Tibial artery (tissue), 4 donors: ENCODE measurements at regions not wholly inside any gene's neighbourhood (a gene's known extent, or its start where the extent isn't known, plus 50 kb on each side); places are given as distances from the start of the nearest gene placed in this dataset.
"Not testable (repeated sequence)": the region's sequence is repeated elsewhere in the genome, so short reads cannot be mapped to it uniquely, and the experiment has no call there.

Experiments used
- DNase-seq, 2 donors: peaks; one replicate each; pipeline ENCODE4 v3.0.0-alpha.2; 2019
- H3K27ac ChIP-seq, 2 donors: fragments of 200-600 bp; sonication (generic) in 1 of 2; 1 replicate in 1 of 2; 2 replicates in 1 of 2; pipeline ENCODE4 v1.5.1; 2018 to 2019; ENCODE audit warnings: mild to moderate bottlenecking in 1 of 2
- H3K27me3 ChIP-seq, 2 donors: fragments of 200-600 bp; sonication (generic) in 1 of 2; one replicate each; pipeline versions ENCODE4 v1.5.1 to v1.6.0; 2016 to 2019
- H3K36me3 ChIP-seq, 3 donors: fragments of 200-600 bp; sonication (generic) in 2 of 3; one replicate each; pipeline ENCODE4 v1.5.1; 2016 to 2019; ENCODE audit warnings: mild to moderate bottlenecking in 2 of 3
- H3K4me1 ChIP-seq, 4 donors: fragments of 200-600 bp; sonication (generic) in 2 of 4; 1 replicate in 3 of 4; 2 replicates in 1 of 4; pipeline ENCODE4 v1.5.1; 2016 to 2019
- H3K4me3 ChIP-seq, 2 donors: fragments of 200-600 bp; sonication (generic) in 1 of 2; 1 replicate in 1 of 2; 2 replicates in 1 of 2; pipeline ENCODE4 v1.5.1; 2018 to 2019; ENCODE audit warnings: mild to moderate bottlenecking in 2 of 2
- H3K9me3 ChIP-seq, 3 donors: fragments of 200-600 bp; sonication (generic) in 1 of 3; one replicate each; pipeline ENCODE4 v1.5.1; 2016 to 2019
- intact Hi-C: fragments of 100-400 bp; cut with DNase I; formaldehyde crosslinking; loops from one replicate; pipeline ENCODE4 v1.15.0; 2023; ENCODE audit warnings: low total_unique reads
- TF ChIP-seq, protein P1 (sequence below), 2 experiments: fragments of 200-600 bp in 1 of 2; fragments of 450-650 bp in 1 of 2; IDR thresholded peaks; one replicate each; pipeline ENCODE4 v1.5.1; 2017 to 2019; ENCODE audit warnings: antibody characterized with exemption in 2 of 2, mild to moderate bottlenecking in 1 of 2, moderate library complexity in 1 of 2

GRCh38 chr6:6869094-6869493 is 238.7 kb upstream of the RREB1 start:
- intact Hi-C loops: no loop called here
- no peaks in the 10 kb centered on the region for H3K27me3 ChIP-seq
- no peaks in the 10 kb centered on the region for H3K36me3 ChIP-seq
- no peaks in the 10 kb centered on the region for H3K9me3 ChIP-seq
- no peak overlapping the region for H3K4me3 ChIP-seq
- no peaks in the 10 kb centered on the region for H3K4me1 ChIP-seq
- TF ChIP-seq, protein P1, sequence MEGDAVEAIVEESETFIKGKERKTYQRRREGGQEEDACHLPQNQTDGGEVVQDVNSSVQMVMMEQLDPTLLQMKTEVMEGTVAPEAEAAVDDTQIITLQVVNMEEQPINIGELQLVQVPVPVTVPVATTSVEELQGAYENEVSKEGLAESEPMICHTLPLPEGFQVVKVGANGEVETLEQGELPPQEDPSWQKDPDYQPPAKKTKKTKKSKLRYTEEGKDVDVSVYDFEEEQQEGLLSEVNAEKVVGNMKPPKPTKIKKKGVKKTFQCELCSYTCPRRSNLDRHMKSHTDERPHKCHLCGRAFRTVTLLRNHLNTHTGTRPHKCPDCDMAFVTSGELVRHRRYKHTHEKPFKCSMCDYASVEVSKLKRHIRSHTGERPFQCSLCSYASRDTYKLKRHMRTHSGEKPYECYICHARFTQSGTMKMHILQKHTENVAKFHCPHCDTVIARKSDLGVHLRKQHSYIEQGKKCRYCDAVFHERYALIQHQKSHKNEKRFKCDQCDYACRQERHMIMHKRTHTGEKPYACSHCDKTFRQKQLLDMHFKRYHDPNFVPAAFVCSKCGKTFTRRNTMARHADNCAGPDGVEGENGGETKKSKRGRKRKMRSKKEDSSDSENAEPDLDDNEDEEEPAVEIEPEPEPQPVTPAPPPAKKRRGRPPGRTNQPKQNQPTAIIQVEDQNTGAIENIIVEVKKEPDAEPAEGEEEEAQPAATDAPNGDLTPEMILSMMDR (IDR thresholded peaks at IDR 0.05): no peak
- DNase-seq: no peak
- H3K27ac ChIP-seq: no peak overlapping the region

DNA sequence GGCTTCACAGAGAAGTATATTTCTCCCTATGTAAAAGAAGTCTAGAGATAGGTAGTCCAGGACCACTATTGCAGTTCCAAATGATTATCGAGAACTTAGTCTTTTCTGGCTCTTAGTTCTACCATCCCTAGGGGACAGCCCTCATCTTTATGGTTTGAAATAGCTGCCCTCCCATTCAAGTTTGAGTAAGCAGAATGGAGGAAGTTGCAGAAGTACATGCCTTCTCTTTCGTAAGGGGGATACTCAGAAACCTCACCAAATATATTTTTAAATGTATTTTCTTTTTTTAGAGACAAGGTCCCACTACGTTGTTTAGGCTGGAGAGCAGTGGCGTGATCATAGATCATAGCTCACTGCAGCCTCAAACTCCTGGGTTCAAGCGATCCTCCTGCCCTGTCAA is 236.8 kb upstream of the RREB1 start:
- H3K9me3 ChIP-seq: no peaks in the 10 kb centered on the region

DNA sequence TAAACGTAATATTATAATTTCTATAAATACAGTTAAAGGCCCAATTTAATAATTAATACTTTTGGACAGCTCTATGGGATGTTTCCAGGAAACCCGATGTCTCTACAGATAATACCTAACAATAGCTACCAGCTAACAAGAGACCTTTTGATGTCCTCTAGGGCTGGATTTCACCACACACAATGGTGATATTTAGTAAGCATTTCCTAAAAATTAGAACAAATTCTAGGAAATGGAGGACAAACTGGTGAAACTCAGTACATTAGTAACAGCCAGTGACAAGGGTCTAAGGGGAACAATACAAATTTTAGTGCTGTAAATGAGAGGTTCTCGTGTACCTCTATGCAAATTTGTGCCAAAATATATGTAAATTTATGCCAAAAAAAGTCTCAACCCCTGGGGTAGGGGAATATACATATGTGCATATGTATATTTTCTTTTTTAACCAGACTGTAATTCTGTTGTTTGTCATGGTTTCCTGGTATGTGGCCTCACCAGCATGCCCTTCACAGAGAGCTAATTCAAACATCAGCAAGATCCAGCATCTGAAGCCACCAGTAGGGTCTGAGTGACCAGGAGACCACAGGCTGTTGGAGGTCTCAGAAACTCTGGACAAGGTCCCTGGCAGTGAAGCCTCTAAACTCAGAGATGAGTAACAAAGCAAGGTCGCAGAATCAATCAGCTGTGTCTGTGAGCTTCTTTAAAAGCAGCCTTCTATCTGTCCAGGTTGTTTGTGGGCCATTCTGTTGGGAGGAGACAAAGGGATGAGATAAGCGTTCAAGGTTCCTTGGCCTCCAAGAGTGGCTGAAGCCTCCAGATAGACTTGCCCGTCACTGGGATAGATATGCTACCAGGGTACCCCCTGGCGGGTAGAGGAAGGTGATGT is 235.1 kb upstream of the RREB1 start:
- no peak for DNase-seq
- Histone ChIP-seq H3K27me3 (no peaks in the 10 kb centered on the region), H3K4me1 (no peaks in the 10 kb centered on the region), H3K36me3 (no peaks in the 10 kb centered on the region), H3K4me3 (no peak overlapping the region), H3K9me3 (no peaks in the 10 kb centered on the region), H3K27ac (no peak overlapping the region)
- TF ChIP-seq, protein P1 (IDR thresholded peaks at IDR 0.05): no peak
- intact Hi-C loops: no loop called here

More for the DNA sequence above, 236.8 kb upstream of the RREB1 start:
- TF ChIP-seq, protein P1 (IDR thresholded peaks at IDR 0.05): no peak
- Histone ChIP-seq H3K4me3 (no peak overlapping the region), H3K36me3 (no peaks in the 10 kb centered on the region), H3K27me3 (no peaks in the 10 kb centered on the region), H3K27ac (no peak overlapping the region), H3K4me1 (no peaks in the 10 kb centered on the region)
- DNase-seq: no peak
- intact Hi-C loops: no loop called here

DNA sequence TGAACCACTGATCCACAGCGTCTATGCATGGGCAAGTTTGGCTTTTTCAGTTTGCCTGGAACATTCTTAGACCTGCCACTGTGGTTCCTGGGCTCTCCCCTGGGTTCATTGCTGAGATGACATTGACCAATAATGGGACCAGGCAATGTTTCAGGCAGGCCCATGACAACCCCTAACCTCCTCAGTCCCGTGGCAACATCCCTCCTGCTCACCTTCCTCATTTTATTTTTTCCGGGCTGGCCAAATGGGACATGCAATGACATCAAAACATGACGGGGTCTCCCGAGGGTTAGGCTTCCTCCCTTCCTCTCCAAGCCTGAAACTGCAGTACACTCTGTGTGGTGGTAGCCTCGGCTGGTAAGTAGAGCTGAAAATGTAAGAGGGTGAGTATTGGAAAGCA is 234.0 kb upstream of the RREB1 start:
- intact Hi-C loops: no loop called here
- Histone ChIP-seq H3K36me3 (no peaks in the 10 kb centered on the region), H3K27ac (no peak overlapping the region)

DNA sequence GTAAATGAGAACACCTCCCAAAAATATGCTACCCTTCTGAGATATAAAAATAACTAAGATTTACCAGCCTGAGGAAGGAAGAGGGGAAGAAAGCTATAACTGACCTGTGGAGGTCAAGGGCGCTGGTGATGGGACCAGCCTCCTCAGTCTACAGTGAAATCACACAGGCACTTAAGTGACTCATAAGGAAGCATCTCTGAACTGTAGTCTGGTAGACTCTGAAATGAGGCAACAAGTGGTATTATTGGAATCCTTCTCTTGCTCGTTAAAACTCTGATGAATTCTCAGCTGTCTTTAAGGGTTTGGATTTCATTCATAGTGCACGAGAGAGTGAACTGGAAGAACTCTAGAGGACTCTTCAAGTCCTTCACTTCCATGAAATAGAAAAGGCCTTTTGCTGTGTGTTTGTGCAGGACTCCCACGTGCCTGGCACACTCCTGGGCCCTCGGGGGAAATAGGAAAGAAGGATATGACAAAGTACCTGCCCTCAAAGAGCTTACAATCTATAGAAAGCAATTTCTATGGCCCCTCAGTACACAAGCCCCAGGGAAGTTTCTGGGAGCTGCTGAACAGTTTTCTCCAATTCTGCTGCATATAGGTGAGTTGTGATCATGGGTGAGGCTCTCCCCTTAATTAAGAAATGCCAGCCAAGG is 231.8 kb upstream of the RREB1 start:
- no peaks in the 10 kb centered on the region for H3K36me3 ChIP-seq
- no peak for DNase-seq
- TF ChIP-seq, protein P1 (IDR thresholded peaks at IDR 0.05): no peak
- intact Hi-C loops: no loop called here
- H3K27me3 ChIP-seq: no peaks in the 10 kb centered on the region
- H3K4me1 ChIP-seq: no peaks in the 10 kb centered on the region
- no peak overlapping the region for H3K27ac ChIP-seq
- no peaks in the 10 kb centered on the region for H3K9me3 ChIP-seq
- H3K4me3 ChIP-seq: no peak overlapping the region

More for the DNA sequence above, 234.0 kb upstream of the RREB1 start:
- Histone ChIP-seq H3K4me1 (no peaks in the 10 kb centered on the region), H3K27me3 (no peaks in the 10 kb centered on the region), H3K4me3 (no peak overlapping the region), H3K9me3 (no peaks in the 10 kb centered on the region)
- no peak for DNase-seq
- TF ChIP-seq, protein P1 (IDR thresholded peaks at IDR 0.05): no peak

GRCh38 chr6:6877792-6878191 is 230.0 kb upstream of the RREB1 start:
- H3K4me3 ChIP-seq, intact Hi-C loops: not testable (repeated sequence)

More at GRCh38 chr6:6877792-6878191, 230.0 kb upstream of the RREB1 start:
- not testable (repeated sequence) for H3K27me3 ChIP-seq, H3K4me1 ChIP-seq, H3K36me3 ChIP-seq, H3K9me3 ChIP-seq, H3K27ac ChIP-seq, DNase-seq
